ENCODE measurements at regions not wholly inside any gene's neighbourhood (a gene's known extent, or its start where the extent isn't known, plus 50 kb on each side); places are given as distances from the start of the nearest gene placed in this dataset.

GRCh38 chr1:182133181-182133580 is 71.7 kb upstream of the ZNF648 start:
- no peak for DNase-seq (ENCODE audit: low read depth in 3 of 3, low spot score in 2 of 3)

GRCh38 chr1:182129398-182129797 is 67.9 kb upstream of the ZNF648 start:
- DNase-seq (ENCODE audit: low read depth in 3 of 3, low spot score in 2 of 3) = no peak

- no peak for DNase-seq (ENCODE audit: low read depth in 3 of 3, low spot score in 2 of 3)
Observed at GRCh38 chr1:182128502-182128901, 67.0 kb upstream of the ZNF648 start.

GRCh38 chr1:182127656-182128055 is 66.1 kb upstream of the ZNF648 start:
- no peak for DNase-seq (ENCODE audit: low read depth in 3 of 3, low spot score in 2 of 3)

- DNase-seq (ENCODE audit: low read depth in 3 of 3, low spot score in 2 of 3) = no peak
Observed at GRCh38 chr1:182126272-182126800, 64.8 kb upstream of the ZNF648 start.

GRCh38 chr1:182122913-182123260 is 61.4 kb upstream of the ZNF648 start:
- DNase-seq (ENCODE audit: low read depth in 3 of 3, low spot score in 2 of 3) = no peak

- DNase-seq (ENCODE audit: low read depth in 3 of 3, low spot score in 2 of 3) = no peak
Observed at GRCh38 chr1:182122256-182122912, 60.9 kb upstream of the ZNF648 start.

- DNase-seq (ENCODE audit: low read depth in 3 of 3, low spot score in 2 of 3) = no peak
Observed at GRCh38 chr1:182121787-182122186, 60.3 kb upstream of the ZNF648 start.

GRCh38 chr1:182120411-182121258 is 59.1 kb upstream of the ZNF648 start:
- DNase-seq (ENCODE audit: low read depth in 3 of 3, low spot score in 2 of 3) = no peak

- DNase-seq (ENCODE audit: low read depth in 3 of 3, low spot score in 2 of 3) = no peak
Observed at GRCh38 chr1:182119631-182120030, 58.1 kb upstream of the ZNF648 start.

- no peak for DNase-seq (ENCODE audit: low read depth in 3 of 3, low spot score in 2 of 3)
Observed at GRCh38 chr1:182118851-182119250, 57.3 kb upstream of the ZNF648 start.

GRCh38 chr1:182114627-182115023 is 53.1 kb upstream of the ZNF648 start:
- no peak for DNase-seq (ENCODE audit: low read depth in 3 of 3, low spot score in 2 of 3)

- DNase-seq (ENCODE audit: low read depth in 3 of 3, low spot score in 2 of 3) = no peak
Observed at GRCh38 chr1:182113879-182114626, 52.5 kb upstream of the ZNF648 start.

GRCh38 chr1:182111496-182111895 is 50.0 kb upstream of the ZNF648 start:
- DNase-seq (ENCODE audit: low read depth in 3 of 3, low spot score in 2 of 3) = no peak
